ENCODE measurements at regions not wholly inside any gene's neighbourhood (a gene's known extent, or its start where the extent isn't known, plus 50 kb on each side); places are given as distances from the start of the nearest gene placed in this dataset.

DNA sequence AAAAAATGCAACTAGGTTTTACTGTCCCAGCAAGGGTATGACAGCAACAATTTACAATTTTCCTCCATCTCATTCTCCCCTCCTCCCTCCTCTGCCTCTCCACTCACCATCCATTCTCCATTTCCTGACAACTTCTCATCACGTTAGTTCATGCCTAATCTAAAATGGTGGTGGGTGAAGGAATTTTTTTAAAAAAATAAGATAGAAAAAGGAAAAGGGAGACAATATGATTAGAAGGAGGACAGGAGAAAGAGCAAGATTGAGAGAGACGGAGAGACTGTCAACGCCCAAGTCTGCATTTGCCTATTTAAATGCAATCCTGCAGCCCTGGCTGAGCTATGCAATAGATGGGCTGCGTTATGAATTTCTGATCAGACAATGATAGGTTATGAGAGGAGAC is 380.7 kb upstream of the PSMD7 start:
- H3K27me3 Mint-ChIP-seq, result peaks cover 23% of the 10 kb centered on the region
- no peaks in the 10 kb centered on the region for H3K36me3 Mint-ChIP-seq (ENCODE audit: insufficient read depth)
- peaks cover 8% of the 10 kb centered on the region for H3K9me3 Mint-ChIP-seq (ENCODE audit: low read depth)
- H3K27ac Mint-ChIP-seq, result no peak overlapping the region
- TF ChIP-seq, protein P1, sequence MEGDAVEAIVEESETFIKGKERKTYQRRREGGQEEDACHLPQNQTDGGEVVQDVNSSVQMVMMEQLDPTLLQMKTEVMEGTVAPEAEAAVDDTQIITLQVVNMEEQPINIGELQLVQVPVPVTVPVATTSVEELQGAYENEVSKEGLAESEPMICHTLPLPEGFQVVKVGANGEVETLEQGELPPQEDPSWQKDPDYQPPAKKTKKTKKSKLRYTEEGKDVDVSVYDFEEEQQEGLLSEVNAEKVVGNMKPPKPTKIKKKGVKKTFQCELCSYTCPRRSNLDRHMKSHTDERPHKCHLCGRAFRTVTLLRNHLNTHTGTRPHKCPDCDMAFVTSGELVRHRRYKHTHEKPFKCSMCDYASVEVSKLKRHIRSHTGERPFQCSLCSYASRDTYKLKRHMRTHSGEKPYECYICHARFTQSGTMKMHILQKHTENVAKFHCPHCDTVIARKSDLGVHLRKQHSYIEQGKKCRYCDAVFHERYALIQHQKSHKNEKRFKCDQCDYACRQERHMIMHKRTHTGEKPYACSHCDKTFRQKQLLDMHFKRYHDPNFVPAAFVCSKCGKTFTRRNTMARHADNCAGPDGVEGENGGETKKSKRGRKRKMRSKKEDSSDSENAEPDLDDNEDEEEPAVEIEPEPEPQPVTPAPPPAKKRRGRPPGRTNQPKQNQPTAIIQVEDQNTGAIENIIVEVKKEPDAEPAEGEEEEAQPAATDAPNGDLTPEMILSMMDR (IDR thresholded peaks at IDR 0.05; ENCODE audit: unreplicated experiment), result no peak
- no peaks in the 10 kb centered on the region for H3K4me1 Mint-ChIP-seq (ENCODE audit: low read depth)
- DNase-seq (ENCODE audit: low spot score, unreplicated experiment), result no peak
- H3K4me3 Mint-ChIP-seq (ENCODE audit: low read depth), result no peak overlapping the region

DNA sequence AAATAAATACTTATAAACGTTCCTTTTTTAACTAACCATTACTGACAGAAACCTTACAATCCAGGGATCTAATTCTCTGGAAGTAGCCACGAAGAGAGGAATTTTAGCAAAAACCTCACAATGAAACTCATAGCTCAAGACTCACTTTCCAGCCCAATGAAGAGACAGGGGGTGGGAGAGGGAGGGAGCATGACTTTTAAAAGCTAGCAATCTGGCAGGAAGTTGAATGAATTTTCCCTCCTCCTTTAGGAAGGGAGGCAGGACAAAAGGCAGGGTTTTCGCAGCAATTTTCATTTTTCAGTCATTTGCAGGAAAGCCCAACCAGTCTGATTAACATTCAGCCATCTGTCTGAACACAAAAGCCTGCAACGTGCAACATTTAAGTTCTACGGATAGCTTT is 381.5 kb upstream of the PSMD7 start:
- Mint-ChIP-seq H3K36me3 (ENCODE audit: insufficient read depth) (no peaks in the 10 kb centered on the region), H3K9me3 (ENCODE audit: low read depth) (peaks cover 6% of the 10 kb centered on the region), H3K27ac (no peak overlapping the region), H3K4me1 (ENCODE audit: low read depth) (no peaks in the 10 kb centered on the region), H3K4me3 (ENCODE audit: low read depth) (no peak overlapping the region), H3K27me3 (peaks cover 26% of the 10 kb centered on the region)
- DNase-seq (ENCODE audit: low spot score, unreplicated experiment), result no peak
- TF ChIP-seq, protein P1 (IDR thresholded peaks at IDR 0.05; ENCODE audit: unreplicated experiment), result no peak

DNA sequence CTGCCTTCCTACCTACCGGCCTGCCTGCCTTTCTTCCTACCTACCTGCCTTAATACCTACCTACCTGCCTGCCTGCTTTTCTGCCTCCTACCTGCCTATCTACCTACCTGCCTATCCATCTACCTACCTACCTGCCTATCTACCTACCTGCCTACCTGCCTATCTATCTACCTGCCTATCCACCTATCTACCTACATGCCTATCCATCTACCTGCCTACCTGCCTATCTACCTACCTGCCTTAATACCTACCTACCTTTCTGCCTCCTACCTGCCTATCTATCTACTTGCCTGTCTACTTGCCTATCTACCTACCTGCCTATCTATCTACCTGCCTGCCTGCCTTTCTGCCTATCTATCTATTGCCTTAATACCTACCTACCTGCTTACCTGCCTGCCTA is 383.8 kb upstream of the PSMD7 start:
- H3K27ac Mint-ChIP-seq, result no peak overlapping the region
- H3K9me3 Mint-ChIP-seq (ENCODE audit: low read depth), result no peaks in the 10 kb centered on the region
- peaks cover 26% of the 10 kb centered on the region for H3K27me3 Mint-ChIP-seq
- no peaks in the 10 kb centered on the region for H3K36me3 Mint-ChIP-seq (ENCODE audit: insufficient read depth)
- TF ChIP-seq, protein P1 (IDR thresholded peaks at IDR 0.05; ENCODE audit: unreplicated experiment), result no peak
- H3K4me3 Mint-ChIP-seq (ENCODE audit: low read depth), result no peak overlapping the region
- DNase-seq (ENCODE audit: low spot score, unreplicated experiment), result no peak
- no peaks in the 10 kb centered on the region for H3K4me1 Mint-ChIP-seq (ENCODE audit: low read depth)

DNA sequence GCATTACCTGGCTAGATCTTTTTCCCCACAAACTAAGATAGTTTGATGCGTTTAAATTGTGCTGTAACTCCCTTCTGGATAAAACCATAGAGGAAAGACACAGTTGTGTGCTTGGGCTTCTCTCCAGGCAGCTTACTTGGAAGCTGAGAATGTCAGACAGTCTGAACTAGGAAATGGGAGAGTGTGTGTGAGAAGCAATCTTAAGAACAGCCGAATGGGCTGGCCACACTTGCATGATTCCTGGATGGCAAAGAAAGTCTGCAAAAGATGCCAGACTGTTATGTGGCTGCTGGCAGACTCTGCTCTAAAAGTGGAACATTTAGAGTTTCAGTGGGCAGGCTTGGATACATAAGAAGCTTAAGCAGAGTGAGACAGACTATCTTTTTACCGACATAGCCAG is 384.3 kb upstream of the PSMD7 start:
- TF ChIP-seq, protein P1 (IDR thresholded peaks at IDR 0.05; ENCODE audit: unreplicated experiment), result no peak
- peaks cover 26% of the 10 kb centered on the region for H3K27me3 Mint-ChIP-seq
- no peak overlapping the region for H3K27ac Mint-ChIP-seq
- no peak for DNase-seq (ENCODE audit: low spot score, unreplicated experiment)
- H3K4me3 Mint-ChIP-seq (ENCODE audit: low read depth), result no peak overlapping the region
- H3K36me3 Mint-ChIP-seq (ENCODE audit: insufficient read depth), result no peaks in the 10 kb centered on the region
- H3K4me1 Mint-ChIP-seq (ENCODE audit: low read depth), result no peaks in the 10 kb centered on the region
- H3K9me3 Mint-ChIP-seq (ENCODE audit: low read depth), result no peaks in the 10 kb centered on the region

DNA sequence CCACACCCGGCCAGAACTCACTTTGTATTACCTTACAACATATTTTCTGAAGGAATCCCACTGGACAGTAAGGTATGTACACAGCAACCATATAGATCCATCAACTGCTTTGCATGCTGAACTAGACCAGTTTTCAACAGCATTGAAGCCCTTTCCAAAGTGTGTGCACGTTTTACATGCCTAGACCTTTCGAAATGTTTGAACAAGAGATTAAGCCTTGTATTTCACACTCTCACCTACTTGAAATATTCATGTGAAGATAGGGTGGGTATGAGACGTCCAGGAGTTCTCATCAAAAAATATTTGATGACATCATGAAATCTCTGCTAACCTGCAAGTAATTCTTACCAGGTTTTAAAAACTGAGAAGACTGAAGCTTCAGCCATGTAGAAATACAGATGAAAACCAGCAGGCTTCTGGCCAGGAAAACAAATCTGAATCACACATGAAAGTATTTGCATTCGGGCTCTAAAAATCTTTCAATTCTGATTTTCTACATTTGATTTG is 387.0 kb upstream of the PSMD7 start:
- TF ChIP-seq, protein P1 (IDR thresholded peaks at IDR 0.05; ENCODE audit: unreplicated experiment), result no peak
- no peak overlapping the region for H3K27ac Mint-ChIP-seq
- DNase-seq (ENCODE audit: low spot score, unreplicated experiment), result no peak
- H3K9me3 Mint-ChIP-seq (ENCODE audit: low read depth), result no peaks in the 10 kb centered on the region
- no peaks in the 10 kb centered on the region for H3K36me3 Mint-ChIP-seq (ENCODE audit: insufficient read depth)
- peaks cover 13% of the 10 kb centered on the region for H3K27me3 Mint-ChIP-seq
- H3K4me3 Mint-ChIP-seq (ENCODE audit: low read depth), result no peak overlapping the region
- no peaks in the 10 kb centered on the region for H3K4me1 Mint-ChIP-seq (ENCODE audit: low read depth)
